ENCODE measurements at regions not wholly inside any gene's neighbourhood (a gene's known extent, or its start where the extent isn't known, plus 50 kb on each side); places are given as distances from the start of the nearest gene placed in this dataset.
"Not testable (repeated sequence)": the region's sequence is repeated elsewhere in the genome, so short reads cannot be mapped to it uniquely, and the experiment has no call there.

- Histone ChIP-seq H3K4me2 (ENCODE audit: low read depth, low read length, poor library complexity, severe bottlenecking) (no peak overlapping the region), H3K9me2 (replicated peaks; ENCODE audit: low read depth, low read length) (no peaks in the 10 kb centered on the region), H3K4me3 (ENCODE audit: low read length, poor library complexity, severe bottlenecking) (no peak overlapping the region), H3K9ac (ENCODE audit: low read depth, low read length, poor library complexity, severe bottlenecking) (no peak overlapping the region), H4K20me1 (ENCODE audit: insufficient read depth, low read length, poor library complexity, severe bottlenecking) (no peaks in the 10 kb centered on the region), H3K79me2 (ENCODE audit: insufficient read depth, low read length) (no peaks in the 10 kb centered on the region), H3F3A (ENCODE audit: low read depth) (no peaks in the 10 kb centered on the region), H3K9me3 (ENCODE audit: insufficient read depth, low read depth, low read length) (no peaks in the 10 kb centered on the region), H3K4me1 (ENCODE audit: insufficient read depth, low read length, poor library complexity, severe bottlenecking) (no peaks in the 10 kb centered on the region), H3K36me3 (ENCODE audit: insufficient read depth, low read length) (no peaks in the 10 kb centered on the region), H3K27me3 (ENCODE audit: insufficient read depth, low read length, poor library complexity, severe bottlenecking) (no peaks in the 10 kb centered on the region), H2AFZ (ENCODE audit: low read length) (no peak overlapping the region)
- TF ChIP-seq CTCF (conservative IDR thresholded peaks at IDR 0.05; ENCODE audit: low read length) (no peak), EZH2phosphoT487 (IDR thresholded peaks at IDR 0.05; ENCODE audit: borderline replicate concordance) (no peak)
These were observed 317.1 kb downstream of the ZIC4 start for GRCh38 chr3:147089286-147089685.

- not testable (repeated sequence) for H3K4me2 ChIP-seq (ENCODE audit: low read depth, low read length, poor library complexity, severe bottlenecking); H3K27me3 ChIP-seq (ENCODE audit: insufficient read depth, low read length, poor library complexity, severe bottlenecking); H3K4me1 ChIP-seq (ENCODE audit: insufficient read depth, low read length, poor library complexity, severe bottlenecking); H3K9me3 ChIP-seq (ENCODE audit: insufficient read depth, low read depth, low read length); H3K79me2 ChIP-seq (ENCODE audit: insufficient read depth, low read length); H3K9me2 ChIP-seq (replicated peaks; ENCODE audit: low read depth, low read length); H3K9ac ChIP-seq (ENCODE audit: low read depth, low read length, poor library complexity, severe bottlenecking); H2AFZ ChIP-seq (ENCODE audit: low read length); H3K36me3 ChIP-seq (ENCODE audit: insufficient read depth, low read length); H4K20me1 ChIP-seq (ENCODE audit: insufficient read depth, low read length, poor library complexity, severe bottlenecking); H3F3A ChIP-seq (ENCODE audit: low read depth); H3K4me3 ChIP-seq (ENCODE audit: low read length, poor library complexity, severe bottlenecking)
These were observed 346.8 kb downstream of the ZIC4 start for GRCh38 chr3:147059500-147059899.

GRCh38 chr3:147049821-147050220, 356.5 kb downstream of the ZIC4 start:
- Histone ChIP-seq H3K27me3 (ENCODE audit: insufficient read depth, low read length, poor library complexity, severe bottlenecking) (no peaks in the 10 kb centered on the region), H4K20me1 (ENCODE audit: insufficient read depth, low read length, poor library complexity, severe bottlenecking) (no peaks in the 10 kb centered on the region), H3K4me2 (ENCODE audit: low read depth, low read length, poor library complexity, severe bottlenecking) (no peak overlapping the region), H3K9me3 (ENCODE audit: insufficient read depth, low read depth, low read length) (no peaks in the 10 kb centered on the region), H3K36me3 (ENCODE audit: insufficient read depth, low read length) (no peaks in the 10 kb centered on the region), H3K4me3 (ENCODE audit: low read length, poor library complexity, severe bottlenecking) (no peak overlapping the region), H2AFZ (ENCODE audit: low read length) (no peak overlapping the region), H3K4me1 (ENCODE audit: insufficient read depth, low read length, poor library complexity, severe bottlenecking) (no peaks in the 10 kb centered on the region), H3K9ac (ENCODE audit: low read depth, low read length, poor library complexity, severe bottlenecking) (no peak overlapping the region), H3K9me2 (replicated peaks; ENCODE audit: low read depth, low read length) (no peaks in the 10 kb centered on the region), H3K79me2 (ENCODE audit: insufficient read depth, low read length) (no peaks in the 10 kb centered on the region), H3F3A (ENCODE audit: low read depth) (no peaks in the 10 kb centered on the region)
- TF ChIP-seq CTCF (conservative IDR thresholded peaks at IDR 0.05; ENCODE audit: low read length) = no peak
- TF ChIP-seq EZH2phosphoT487 (IDR thresholded peaks at IDR 0.05; ENCODE audit: borderline replicate concordance) = no peak

- Histone ChIP-seq H3K4me1 (ENCODE audit: insufficient read depth, low read length, poor library complexity, severe bottlenecking) (no peaks in the 10 kb centered on the region), H3K9me3 (ENCODE audit: insufficient read depth, low read depth, low read length) (no peaks in the 10 kb centered on the region), H3F3A (ENCODE audit: low read depth) (no peaks in the 10 kb centered on the region), H3K4me2 (ENCODE audit: low read depth, low read length, poor library complexity, severe bottlenecking) (no peak overlapping the region), H2AFZ (ENCODE audit: low read length) (no peak overlapping the region), H3K36me3 (ENCODE audit: insufficient read depth, low read length) (no peaks in the 10 kb centered on the region), H3K9ac (ENCODE audit: low read depth, low read length, poor library complexity, severe bottlenecking) (no peak overlapping the region), H3K27me3 (ENCODE audit: insufficient read depth, low read length, poor library complexity, severe bottlenecking) (no peaks in the 10 kb centered on the region), H3K79me2 (ENCODE audit: insufficient read depth, low read length) (no peaks in the 10 kb centered on the region), H4K20me1 (ENCODE audit: insufficient read depth, low read length, poor library complexity, severe bottlenecking) (no peaks in the 10 kb centered on the region), H3K9me2 (replicated peaks; ENCODE audit: low read depth, low read length) (no peaks in the 10 kb centered on the region), H3K4me3 (ENCODE audit: low read length, poor library complexity, severe bottlenecking) (no peak overlapping the region)
- TF ChIP-seq CTCF (conservative IDR thresholded peaks at IDR 0.05; ENCODE audit: low read length) (no peak), EZH2phosphoT487 (IDR thresholded peaks at IDR 0.05; ENCODE audit: borderline replicate concordance) (no peak)
These were observed 357.0 kb downstream of the ZIC4 start for GRCh38 chr3:147049305-147049704.
